ENCODE measurements at regions not wholly inside any gene's neighbourhood (a gene's known extent, or its start where the extent isn't known, plus 50 kb on each side); places are given as distances from the start of the nearest gene placed in this dataset.

DNA sequence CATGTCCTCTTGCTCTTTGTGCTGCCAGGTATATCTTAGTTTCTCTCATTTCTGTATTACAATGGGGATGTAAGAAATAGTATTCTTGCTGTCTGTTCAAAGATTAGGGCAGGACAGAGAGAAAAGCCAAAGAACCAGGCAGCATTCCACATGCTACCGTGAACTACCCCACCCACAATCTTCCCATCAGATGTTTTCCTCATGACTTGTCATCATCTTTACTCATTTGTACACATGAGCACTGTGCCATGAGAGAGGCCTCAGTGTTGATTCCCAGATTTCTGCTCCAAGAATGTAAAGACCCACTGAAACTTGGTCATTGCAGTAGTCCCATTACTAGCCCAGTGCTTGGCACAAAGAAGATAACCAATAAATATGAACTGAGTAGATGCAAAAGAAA lies 354.6 kb upstream of the RASGEF1B start:
- DNase-seq (ENCODE audit: low read depth, low spot score): no peak

DNA sequence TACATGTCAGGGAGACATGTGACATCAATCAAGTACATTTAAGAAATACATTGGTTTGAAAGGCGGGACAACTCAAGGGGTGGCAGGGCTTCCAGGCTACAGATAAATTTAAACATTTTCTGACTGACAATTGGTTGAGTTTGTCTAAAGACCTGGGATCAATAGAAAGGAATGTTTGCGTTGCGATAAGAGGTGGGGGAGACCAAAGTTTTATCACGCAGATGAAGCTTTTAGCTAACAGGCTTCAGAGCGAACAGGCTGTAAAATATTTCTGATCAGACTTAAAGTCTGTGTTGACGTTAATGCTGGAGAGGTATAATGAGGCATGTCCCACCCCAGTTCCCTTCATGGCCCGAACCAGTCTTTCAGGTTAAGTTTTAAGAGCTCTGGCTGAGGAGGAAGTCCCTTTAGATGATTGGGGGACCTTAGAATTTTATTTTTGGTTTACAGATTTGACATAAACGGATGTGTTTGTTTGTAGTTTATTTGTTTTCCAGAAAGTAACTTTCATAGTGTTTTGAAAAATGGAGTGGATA lies 346.7 kb upstream of the RASGEF1B start:
- DNase-seq (ENCODE audit: low read depth, low spot score): no peak

DNA sequence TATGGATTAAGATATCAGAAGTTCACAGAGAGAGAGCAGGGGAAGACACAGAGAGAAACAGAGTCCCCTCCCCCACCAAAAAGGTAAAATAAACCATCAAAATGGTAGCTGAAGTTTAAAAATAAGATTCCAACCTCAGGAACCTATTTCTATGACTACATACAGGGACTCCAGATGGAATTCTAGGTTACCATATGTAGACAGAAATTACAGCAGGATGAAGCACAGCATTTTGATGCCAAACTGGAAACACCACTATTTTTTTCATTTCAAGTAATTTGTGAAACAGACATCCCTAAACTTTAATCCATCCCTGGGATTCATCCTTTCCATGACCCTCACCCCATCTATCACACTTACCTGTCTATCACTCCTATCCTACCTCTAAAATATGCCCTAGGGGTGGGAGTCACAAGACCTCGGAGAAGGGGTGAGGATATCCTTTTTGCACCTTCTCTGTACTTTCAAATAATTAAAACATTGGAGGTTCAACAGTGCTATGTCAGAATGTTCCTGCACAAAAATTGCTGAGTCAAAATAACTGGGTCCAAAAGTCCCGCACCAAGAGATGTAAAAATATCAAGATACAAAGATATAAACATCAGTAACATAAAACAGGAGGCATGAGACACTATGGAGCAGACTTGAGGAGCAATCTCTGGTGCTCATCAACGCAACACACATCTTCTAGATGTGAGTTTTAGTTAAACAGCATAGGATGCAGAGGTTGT lies 344.5 kb upstream of the RASGEF1B start:
- no peak for DNase-seq (ENCODE audit: low read depth, low spot score)

DNA sequence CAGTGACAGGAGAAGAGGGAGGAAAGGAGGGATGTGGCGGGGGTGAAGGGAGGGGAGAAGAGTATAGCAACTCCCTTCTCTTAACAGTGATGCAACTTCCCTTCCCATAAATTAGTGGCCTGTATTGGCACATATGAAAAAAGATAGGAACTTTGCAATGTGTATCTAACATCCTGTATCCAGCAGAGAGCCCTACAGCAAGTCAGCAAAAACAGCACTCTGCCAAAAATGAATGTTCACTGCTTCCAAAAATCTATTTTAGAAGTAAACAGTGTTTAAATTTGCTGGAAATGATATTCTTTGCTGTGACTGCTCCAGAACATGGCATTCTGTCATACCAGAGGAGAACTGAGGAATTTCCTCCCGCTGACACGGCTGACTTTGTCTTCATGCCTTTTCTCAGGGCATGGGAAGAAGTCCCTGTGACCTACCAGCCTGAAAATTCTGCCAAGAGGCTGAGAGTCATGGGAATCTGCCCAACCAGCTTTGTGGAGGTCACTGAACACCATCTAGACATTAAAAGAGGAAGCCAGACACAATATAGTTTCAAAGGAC lies 343.4 kb upstream of the RASGEF1B start:
- no peak for DNase-seq (ENCODE audit: low read depth, low spot score)

DNA sequence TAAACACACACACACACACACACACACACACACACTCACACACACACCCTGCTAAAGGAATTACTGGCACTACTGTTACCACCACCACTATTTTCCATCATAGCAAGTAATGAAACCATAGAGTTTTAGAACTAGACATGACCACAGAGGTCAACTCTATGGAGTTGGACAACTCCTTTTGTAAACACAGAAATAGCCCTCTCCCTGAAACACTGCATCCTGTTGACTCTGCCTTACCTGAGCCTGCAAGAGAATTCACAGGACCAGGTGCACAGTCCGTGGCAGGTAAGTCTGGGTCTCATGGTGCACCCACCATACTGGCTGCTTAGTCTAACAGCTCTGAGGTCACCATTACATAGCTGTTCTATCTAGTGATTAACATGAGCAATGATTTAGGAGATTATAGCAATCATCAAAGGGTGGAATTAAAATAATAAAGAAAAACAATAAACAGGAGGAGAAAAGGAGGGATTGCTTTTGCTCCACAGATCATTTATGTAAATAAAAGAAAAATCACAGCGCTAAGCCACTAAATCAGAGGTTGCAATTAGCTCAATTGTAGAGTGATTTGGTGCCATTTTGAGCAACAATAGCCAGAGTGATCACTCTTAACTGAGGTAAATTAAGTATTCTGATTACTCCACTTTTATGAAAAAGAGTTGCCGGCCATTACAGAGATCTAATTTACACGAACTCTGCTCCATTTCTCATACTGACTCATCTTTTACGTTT lies 340.0 kb upstream of the RASGEF1B start:
- DNase-seq (ENCODE audit: low read depth, low spot score): no peak

DNA sequence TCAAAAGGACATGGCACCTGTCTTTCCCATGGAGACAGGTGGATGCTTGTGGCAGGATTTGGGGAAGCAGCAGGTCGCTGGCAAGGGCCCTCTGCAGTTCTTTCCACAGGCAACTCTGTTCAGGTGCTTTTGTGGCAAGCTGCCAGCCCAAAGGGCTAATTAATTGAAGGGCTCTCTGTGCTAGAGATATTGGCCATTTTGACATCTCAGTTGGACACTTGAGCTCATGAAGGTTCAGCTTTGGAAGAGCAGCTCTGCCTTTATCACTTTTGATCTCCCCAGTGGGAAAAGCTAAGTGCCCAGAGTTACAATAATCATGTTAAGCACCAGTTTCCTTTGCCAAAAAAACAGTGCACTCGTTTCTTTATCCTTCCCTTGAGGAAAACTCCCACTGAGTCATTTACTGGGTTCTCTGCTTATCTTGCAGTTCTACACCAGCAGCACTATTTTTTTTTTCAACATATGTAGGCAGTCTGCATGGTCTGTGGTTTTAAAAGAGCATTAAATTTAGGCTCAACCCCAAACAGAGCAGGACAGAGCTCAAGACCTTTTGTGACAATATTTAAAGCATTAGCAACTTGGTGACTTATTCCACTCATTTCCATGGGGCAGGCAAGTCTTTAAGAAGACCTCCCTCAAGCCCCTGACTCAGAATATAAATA lies 336.4 kb upstream of the RASGEF1B start:
- DNase-seq (ENCODE audit: low read depth, low spot score): peak; percentile 1

DNA sequence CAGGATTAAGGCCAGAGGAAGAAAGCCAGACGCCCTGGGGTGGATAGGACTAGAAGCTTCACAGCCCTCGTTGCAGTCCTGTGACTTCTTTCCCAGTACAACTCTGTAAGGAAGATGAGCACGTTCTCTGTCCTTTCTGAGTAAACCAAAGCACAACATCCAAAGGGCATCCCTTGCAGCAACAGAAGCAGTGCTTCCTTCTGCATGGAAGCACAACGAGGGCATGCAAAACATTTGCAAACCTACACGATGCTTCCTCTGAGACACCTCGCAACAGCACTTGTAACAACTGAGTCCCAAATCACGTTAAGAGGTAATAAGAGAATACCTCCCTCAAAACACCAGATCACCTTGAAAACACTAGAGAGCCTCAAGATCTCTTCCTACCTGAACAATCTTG lies 335.7 kb upstream of the RASGEF1B start:
- DNase-seq (ENCODE audit: low read depth, low spot score): no peak

DNA sequence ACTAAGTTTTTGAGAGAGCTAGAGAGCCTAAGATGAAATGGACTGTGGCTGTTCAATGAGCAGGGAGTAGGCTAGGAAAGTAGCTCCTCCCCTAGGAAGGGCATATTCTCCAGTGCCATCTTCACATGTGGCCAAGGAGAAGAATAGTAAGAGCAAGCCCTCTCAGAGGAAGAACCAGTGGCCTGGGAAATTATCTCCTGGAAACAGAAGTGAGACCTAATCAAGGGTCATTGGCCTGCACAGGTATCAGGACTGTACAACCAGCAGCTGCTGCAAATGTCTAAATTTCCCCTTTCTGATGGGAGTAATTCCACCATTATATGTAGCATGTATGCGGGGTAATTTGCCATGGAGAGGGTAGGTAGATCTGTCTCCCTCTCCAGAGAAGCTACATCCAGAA lies 334.8 kb upstream of the RASGEF1B start:
- no peak for DNase-seq (ENCODE audit: low read depth, low spot score)

DNA sequence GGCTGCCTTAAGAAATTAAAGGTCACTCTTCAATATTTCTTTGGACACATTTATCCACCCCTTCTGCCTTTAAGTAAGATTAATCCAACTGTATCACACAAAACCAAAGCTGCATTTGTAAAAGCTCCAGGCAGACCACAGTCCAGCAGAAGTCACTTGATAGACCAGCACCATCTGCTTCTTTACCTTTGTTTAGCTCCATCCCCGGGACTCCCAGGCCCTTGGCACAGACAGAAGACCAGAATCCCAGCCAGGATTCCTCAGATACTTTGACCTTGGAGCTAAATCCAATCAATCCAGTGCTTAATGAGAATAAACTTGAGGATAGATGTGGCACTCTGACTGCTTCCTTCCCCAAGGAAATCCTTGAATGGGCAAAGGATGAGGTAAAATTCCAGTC lies 333.1 kb upstream of the RASGEF1B start:
- no peak for DNase-seq (ENCODE audit: low read depth, low spot score)

DNA sequence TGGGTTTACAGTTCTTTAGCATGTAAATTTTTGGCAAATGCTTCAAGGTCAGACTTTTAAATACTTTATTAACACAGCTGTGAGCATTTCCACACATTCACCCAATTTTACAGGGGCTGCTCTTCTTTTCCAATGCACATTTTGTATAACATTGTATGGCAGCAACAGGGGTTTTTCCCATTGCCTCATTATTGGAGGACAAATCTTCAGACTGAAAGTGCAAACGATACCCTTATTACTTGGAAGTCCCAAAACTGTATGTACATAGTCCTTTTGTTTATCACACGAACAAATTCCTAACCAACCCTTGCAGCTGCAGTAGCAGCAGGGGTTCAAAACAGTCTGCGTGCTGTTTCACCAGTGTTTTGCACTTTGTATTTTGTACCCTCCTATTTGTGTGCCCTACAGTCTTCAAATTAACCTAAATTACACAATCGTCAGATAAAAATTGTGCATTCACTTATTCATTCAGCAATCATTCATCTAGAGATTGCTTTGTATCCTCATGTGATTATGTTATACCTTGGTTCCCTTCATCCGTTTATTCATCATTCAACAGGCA lies 330.7 kb upstream of the RASGEF1B start:
- no peak for DNase-seq (ENCODE audit: low read depth, low spot score)

DNA sequence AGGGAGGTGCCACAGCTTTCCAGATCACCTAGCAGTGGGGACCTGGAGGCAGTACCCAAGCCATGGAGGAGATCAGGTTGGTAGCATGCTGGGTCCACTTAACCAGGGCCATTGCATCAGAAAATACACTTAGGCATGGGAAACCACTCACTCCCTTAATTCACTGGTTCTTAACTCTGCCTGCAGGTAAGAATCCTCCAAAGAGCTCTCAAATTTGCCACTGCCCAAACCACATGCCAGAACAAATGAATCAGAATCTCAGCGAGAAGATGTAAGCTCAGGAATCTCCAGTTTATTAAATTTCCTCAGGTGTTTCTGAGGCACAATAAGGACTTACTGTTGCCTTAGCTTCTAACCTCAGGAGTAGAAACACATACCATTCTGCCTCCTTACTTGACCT lies 327.7 kb upstream of the RASGEF1B start:
- no peak for DNase-seq (ENCODE audit: low read depth, low spot score)

DNA sequence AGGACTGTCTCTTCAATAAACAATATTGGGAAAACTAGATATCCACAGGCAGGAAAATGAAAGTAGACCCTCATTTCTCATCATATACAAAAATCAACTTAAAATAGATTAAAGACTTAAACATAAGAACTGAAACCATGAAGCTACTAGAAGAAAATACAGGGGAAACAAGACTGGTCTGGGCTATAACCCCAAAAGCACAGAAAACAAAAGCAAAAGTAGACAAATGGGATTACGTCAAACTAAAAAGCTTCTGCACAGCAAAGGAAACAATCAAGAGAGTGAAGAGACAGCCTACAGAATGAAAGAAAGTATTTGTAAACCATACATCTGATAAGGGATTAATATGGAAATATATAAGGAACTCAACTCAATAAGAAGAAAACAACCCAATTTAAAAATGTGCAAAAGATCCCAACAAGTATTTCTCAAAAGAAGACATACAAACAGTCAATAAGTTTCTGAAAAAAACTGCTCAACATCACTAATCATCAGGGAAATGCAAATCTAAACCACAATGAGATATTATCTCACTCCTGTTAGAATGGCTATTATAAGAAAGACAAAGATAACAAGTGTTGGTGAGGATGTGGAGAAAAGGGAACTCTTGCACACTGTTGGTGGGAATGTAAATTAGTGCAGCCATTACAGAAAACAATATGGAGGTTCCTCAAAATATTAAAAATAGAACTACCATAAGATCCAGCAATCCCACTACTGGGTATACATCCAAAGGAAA lies 325.3 kb upstream of the RASGEF1B start:
- DNase-seq (ENCODE audit: low read depth, low spot score): no peak

DNA sequence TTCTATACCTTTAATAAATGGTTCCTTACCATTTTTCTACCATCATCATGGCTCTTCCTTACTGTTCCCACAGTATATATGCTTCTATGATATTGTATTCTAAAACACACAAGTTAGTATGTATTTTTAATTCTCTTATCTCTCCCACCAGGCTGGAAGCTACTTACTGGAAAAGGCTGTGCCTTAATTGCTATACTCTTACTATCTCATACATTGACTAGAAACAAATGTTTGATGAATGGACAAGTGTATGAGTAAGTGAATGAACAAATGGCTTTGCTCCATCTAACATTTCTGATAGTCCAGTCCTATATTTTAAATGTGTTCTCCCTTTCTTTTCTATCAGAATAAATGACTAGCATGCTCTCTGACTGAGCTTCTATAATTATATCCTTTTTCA lies 320.8 kb upstream of the RASGEF1B start:
- no peak for DNase-seq (ENCODE audit: low read depth, low spot score)

DNA sequence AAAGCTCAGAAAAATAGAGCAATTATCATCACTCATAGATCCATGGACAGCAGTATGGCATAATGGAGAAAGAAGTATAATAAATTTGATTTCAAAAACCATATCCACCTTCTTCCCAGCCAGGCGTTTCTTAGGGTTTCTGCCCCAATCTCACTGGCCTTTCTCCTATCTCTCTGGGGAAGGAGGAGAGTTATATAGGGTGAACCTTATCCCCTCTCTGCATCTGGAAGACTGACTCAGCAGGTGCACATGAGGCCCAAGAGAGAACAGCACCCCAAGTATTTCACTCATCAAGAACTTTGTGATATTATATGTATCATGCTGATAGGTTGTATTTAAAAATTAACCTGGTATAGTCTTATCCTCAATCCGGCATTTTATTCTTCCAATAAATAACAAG lies 318.8 kb upstream of the RASGEF1B start:
- no peak for DNase-seq (ENCODE audit: low read depth, low spot score)

DNA sequence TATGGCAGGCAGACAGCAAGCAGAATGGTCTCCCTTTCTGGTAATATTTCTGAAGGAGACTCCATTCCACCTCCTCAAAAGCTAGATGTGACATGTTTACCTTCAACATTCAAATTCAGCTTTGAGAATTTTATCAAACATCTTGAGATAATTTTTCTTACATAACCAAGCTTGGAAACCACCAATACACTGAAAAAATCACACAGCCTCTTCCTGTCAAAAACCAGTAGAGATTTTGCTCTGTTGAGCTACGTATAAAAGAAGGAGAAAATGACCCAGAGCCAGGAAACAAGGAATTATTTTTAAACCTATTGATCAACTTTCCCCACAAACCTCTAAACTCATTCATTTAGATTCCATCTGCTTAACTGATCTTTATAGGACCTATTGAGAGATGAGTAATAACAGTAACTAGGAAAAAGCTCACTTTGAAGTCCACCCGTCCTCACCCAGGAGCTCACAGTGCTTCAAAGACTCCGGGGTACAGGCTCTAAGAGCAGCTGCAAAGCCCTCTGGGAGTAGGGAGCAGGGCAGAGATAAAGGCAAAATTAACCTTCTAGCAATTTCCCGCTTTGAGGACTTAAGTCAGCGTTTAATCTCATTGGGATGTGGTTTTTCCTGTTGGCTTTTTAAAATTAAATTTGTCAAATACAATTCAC lies 318.2 kb upstream of the RASGEF1B start:
- DNase-seq (ENCODE audit: low read depth, low spot score): no peak

DNA sequence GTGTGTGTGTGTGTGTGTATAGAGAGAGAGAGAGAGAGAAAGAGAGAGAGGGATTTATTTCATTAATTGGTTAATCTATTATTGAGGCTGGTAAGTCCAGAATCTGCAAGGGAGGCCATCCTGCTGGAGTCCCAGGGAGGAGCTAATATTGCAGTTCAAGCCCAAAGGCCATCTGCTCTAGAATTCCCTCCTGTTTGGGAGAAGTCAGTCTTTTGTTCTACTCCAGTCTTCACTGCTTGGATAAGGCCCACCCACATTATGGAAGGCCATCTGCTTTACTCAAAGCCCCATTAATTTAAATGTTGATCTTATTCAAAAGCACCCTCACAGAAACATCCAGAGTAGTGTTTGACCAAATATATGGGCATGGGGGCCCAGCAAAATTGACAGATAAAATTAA lies 317.5 kb upstream of the RASGEF1B start:
- no peak for DNase-seq (ENCODE audit: low read depth, low spot score)

DNA sequence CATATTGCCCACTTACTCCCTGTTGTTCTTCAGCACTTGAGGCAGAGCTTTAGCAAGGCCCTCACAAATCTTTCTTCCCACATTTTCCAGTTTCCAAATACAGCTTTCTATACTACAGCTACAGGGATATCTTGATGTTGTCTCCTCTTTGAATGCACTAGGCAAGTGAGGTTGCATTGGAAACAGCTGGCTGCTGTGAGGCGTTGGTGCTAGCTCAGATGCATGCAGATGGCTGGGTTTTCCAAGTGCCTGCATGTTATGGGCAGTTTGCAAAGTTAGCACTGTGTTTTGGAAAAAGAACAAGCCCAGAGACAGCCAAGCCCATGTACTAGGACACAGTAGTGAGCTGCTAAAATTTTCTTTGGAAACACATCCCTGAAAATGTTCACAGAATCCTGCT lies 315.1 kb upstream of the RASGEF1B start:
- DNase-seq (ENCODE audit: low read depth, low spot score): no peak

DNA sequence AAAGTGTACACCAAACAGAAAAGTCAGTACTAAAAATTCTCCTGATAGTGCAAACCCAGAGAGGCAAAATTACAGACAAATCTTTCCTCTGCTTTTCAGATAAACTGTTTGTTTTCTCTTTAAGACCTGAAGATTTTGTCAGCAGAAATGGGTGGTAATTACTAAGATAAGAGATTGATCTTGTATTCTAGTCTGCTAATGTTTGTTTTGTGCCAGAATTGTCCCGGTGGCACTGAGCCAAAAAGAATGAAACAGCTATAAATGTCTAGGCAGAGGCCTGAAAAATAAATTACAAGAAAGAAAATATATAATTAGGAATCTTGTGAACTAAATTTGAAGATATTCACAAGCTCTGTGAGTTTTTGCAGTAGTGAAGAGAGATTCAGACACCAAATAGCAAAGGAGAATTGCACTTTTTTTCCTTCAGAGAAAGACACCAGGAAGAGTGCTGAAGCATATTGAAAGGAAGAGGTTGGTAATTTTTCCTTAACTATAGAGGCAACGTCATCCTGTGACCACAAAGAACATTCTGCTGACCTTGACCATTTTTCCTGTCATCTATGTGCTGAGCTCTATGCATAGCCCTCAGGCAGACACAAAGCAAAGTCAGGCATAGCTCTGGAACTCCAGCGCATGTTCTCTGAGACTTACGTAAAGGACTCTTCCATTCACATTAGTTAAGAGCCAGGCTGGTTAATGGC lies 314.5 kb upstream of the RASGEF1B start:
- peak; percentile 21 for DNase-seq (ENCODE audit: low read depth, low spot score)

DNA sequence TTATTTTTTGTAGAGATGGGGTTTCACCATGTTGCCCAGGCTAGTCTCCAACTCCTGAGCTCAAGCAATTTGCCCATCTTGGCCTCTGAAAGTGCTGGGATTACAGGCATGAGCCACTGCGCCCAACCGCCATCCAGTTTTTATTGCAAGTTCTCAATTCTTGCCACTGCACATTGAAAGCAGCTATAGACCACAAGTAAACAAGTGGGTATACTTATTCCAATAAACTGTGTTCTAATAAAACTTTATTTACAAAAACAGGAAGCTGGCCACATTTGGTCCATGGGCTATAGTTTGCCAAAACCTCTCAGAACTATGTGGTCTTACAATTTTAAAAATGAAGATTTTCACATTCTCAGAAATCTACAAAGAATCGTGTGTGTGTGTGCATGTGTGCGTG lies 313.6 kb upstream of the RASGEF1B start:
- no peak for DNase-seq (ENCODE audit: low read depth, low spot score)

DNA sequence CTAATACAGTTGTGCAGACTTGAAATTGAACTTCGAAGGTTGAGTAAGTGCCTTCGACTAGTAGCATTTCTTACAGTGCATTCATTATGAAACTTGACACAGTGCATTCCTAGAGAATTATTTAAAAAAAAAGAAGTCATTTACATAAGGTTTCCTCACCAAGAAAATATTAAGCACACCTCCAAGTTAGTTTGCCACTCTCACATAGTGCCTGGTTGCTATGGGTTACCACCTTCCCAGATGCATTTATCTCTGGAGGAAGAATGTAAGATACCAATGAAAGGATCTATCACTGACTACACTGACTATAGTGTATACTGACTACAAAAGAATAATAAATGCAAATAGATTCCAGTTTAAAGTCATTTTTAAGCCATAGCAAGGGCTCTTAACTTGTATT lies 311.9 kb upstream of the RASGEF1B start:
- DNase-seq (ENCODE audit: low read depth, low spot score): no peak

All from astrocyte of the hippocampus (primary cell).